B cell (primary cell): ENCODE measurements at regions not wholly inside any gene's neighbourhood (a gene's known extent, or its start where the extent isn't known, plus 50 kb on each side); places are given as distances from the start of the nearest gene placed in this dataset.

ENCODE experiments used
- ATAC-seq: fragments of 200-7000 bp; cut with Tn5 transposase; one replicate; pipeline ENCODE4 v1.10.0; 2021; ENCODE audit warnings: low read depth, mild to moderate bottlenecking, moderate number of reproducible peaks, moderate library complexity
- CTCF ChIA-PET: fragments of 350-600 bp; sonication (Branson Sonifier 250); formaldehyde crosslinking; loops from one replicate; lab custom pipeline; 2021; ENCODE audit warnings: antibody characterized with exemption, inconsistent platforms; lab: Charles Lee
- POLR2A ChIA-PET: fragments of 350-600 bp; sonication (Branson Sonifier 250); formaldehyde crosslinking; loops from one replicate; lab custom pipeline; 2021; ENCODE audit warnings: antibody characterized with exemption; lab: Charles Lee
- DNase-seq: peaks from one replicate; pipeline ENCODE4 v3.0.0; 2013
- H2AFZ ChIP-seq: 2 replicates; pipeline ENCODE4 v1.6.1; 2012; ENCODE audit warnings: mild to moderate bottlenecking, low read depth, low read length; ENCODE audit not compliant: insufficient read depth, poor library complexity, severe bottlenecking
- H3K27ac ChIP-seq, 2 donors: 1 replicate in 1 of 2; 2 replicates in 1 of 2; pipeline ENCODE4 v1.5.1; 2012 to 2013; ENCODE audit warnings: low read length in 2 of 2, mild to moderate bottlenecking in 2 of 2, moderate library complexity in 1 of 2
- H3K27me3 ChIP-seq, 4 experiments: fragments of 200-600 bp in 1 of 4; sonication (generic) in 1 of 4; replicated peaks in 1 of 4; 1 replicate in 2 of 4; 2 replicates in 2 of 4; pipeline versions ENCODE4 v1.6.1 to v1.7.0; 2013 to 2016; ENCODE audit warnings: low read length in 3 of 4, mild to moderate bottlenecking in 2 of 4, mixed read lengths in 1 of 4, moderate library complexity in 1 of 4; ENCODE audit not compliant: insufficient read depth in 4 of 4, control insufficient read depth in 3 of 4; ENCODE audit errors: control extremely low read depth in 1 of 4
- H3K36me3 ChIP-seq, 2 experiments: replicated peaks in 1 of 2; 1 replicate in 1 of 2; 2 replicates in 1 of 2; pipeline versions ENCODE4 v1.6.1 to v1.7.1; 2013; ENCODE audit warnings: low read length in 1 of 2; ENCODE audit not compliant: insufficient read depth in 2 of 2, control insufficient read depth in 1 of 2; ENCODE audit errors: control extremely low read depth in 1 of 2, extremely low read depth in 1 of 2
- H3K4me1 ChIP-seq, 2 donors: fragments of 200-600 bp in 1 of 2; sonication (generic) in 1 of 2; 1 replicate in 1 of 2; 2 replicates in 1 of 2; pipeline versions ENCODE4 v1.5.1 to v1.6.1; 2013 to 2017; ENCODE audit warnings: low read length in 2 of 2; ENCODE audit not compliant: control insufficient read depth in 2 of 2, insufficient read depth in 2 of 2
- H3K4me2 ChIP-seq: replicated peaks from 2 replicates; pipeline ENCODE3; 2012; ENCODE audit warnings: mild to moderate bottlenecking, low read depth, low read length; ENCODE audit not compliant: poor library complexity, severe bottlenecking
- H3K4me3 ChIP-seq, 5 experiments: fragments of 200-600 bp in 1 of 5; sonication (generic) in 1 of 5; 1 replicate in 3 of 5; 2 replicates in 2 of 5; pipeline versions ENCODE4 v1.5.1 to v1.7.0; 2011 to 2016; ENCODE audit warnings: low read length in 4 of 5, mild to moderate bottlenecking in 4 of 5, low read depth in 2 of 5, control low read depth in 1 of 5, moderate library complexity in 1 of 5; ENCODE audit not compliant: insufficient read depth in 1 of 5; ENCODE audit errors: control extremely low read depth in 1 of 5, extremely low read depth in 1 of 5
- H3K79me2 ChIP-seq: fragments of 200-600 bp; sonication (generic); one replicate; pipeline ENCODE4 v1.6.0; 2016; ENCODE audit warnings: low read length; ENCODE audit not compliant: control insufficient read depth, insufficient read depth
- H3K9ac ChIP-seq: fragments of 200-600 bp; sonication (generic); 2 replicates; pipeline ENCODE4 v1.6.1; 2017; ENCODE audit warnings: mild to moderate bottlenecking, low read length, moderate library complexity
- H3K9me3 ChIP-seq, 3 donors: one replicate each; pipeline versions ENCODE4 v1.6.1 to v1.7.1; 2013; ENCODE audit warnings: low read length in 2 of 3; ENCODE audit not compliant: control insufficient read depth in 2 of 3, insufficient read depth in 1 of 3; ENCODE audit errors: control extremely low read depth in 1 of 3
- H4K20me1 ChIP-seq: 2 replicates; pipeline ENCODE4 v1.6.0; 2012; ENCODE audit warnings: mild to moderate bottlenecking, low read length; ENCODE audit not compliant: insufficient read depth, control insufficient read depth, poor library complexity, severe bottlenecking
- H3K27ac Mint-ChIP-seq: one replicate; pipeline ENCODE4 v1.8.0; 2021; ENCODE audit warnings: mixed read lengths
- H3K27me3 Mint-ChIP-seq: one replicate; pipeline ENCODE4 v1.8.0; 2021; ENCODE audit warnings: mixed read lengths
- H3K4me1 Mint-ChIP-seq: one replicate; pipeline ENCODE4 v1.8.0; 2021; ENCODE audit warnings: mixed read lengths
- H3K4me3 Mint-ChIP-seq: one replicate; pipeline ENCODE4 v1.8.0; 2021; ENCODE audit warnings: mixed read lengths
- H3K9me3 Mint-ChIP-seq: one replicate; pipeline ENCODE4 v1.8.0; 2022; ENCODE audit warnings: mixed read lengths; ENCODE audit not compliant: insufficient read depth
- CTCF ChIP-seq: fragments of 200-600 bp; IDR thresholded peaks from one replicate; pipeline ENCODE4 v1.8.0; 2022; ENCODE audit warnings: antibody characterized with exemption, mild to moderate bottlenecking
- EZH2 ChIP-seq: IDR thresholded peaks from 2 replicates; pipeline ENCODE4 v1.6.1; 2012; ENCODE audit warnings: borderline replicate concordance, low read depth, mild to moderate bottlenecking, moderate library complexity, low read length; ENCODE audit not compliant: insufficient read depth, poor library complexity, severe bottlenecking
- WGBS: methylation state at CpG from one replicate; pipeline ENCODE4 v1.1.5; 2013; ENCODE audit warnings: missing lambda C conversion rate; ENCODE audit not compliant: insufficient coverage; 5-methylcytosine and 5-hydroxymethylcytosine counted together
- intact Hi-C: fragments of 100-400 bp; cut with micrococcal nuclease; formaldehyde crosslinking; loops from one replicate; pipeline ENCODE4 v1.10.0; 2022

GRCh38 chr9:22529426-22530199 lies 83.0 kb downstream of the DMRTA1 start:
- H3K4me1 ChIP-seq = no peaks in the 10 kb centered on the region
- no peaks in the 10 kb centered on the region for H3K27me3 ChIP-seq
- H3K4me3 ChIP-seq = no peak overlapping the region
- Mint-ChIP-seq H3K4me1 (no peaks in the 10 kb centered on the region), H3K27ac (no peak overlapping the region), H3K27me3 (no peaks in the 10 kb centered on the region), H3K9me3 (no peaks in the 10 kb centered on the region), H3K4me3 (no peak overlapping the region)
- intact Hi-C loops = no loop called here
- no peaks in the 10 kb centered on the region for H3K36me3 ChIP-seq
- H3K79me2 ChIP-seq = no peaks in the 10 kb centered on the region
- ATAC-seq (no peak), DNase-seq (no peak)
- no peak overlapping the region for H3K27ac ChIP-seq
- WGBS = 79% methylated on average over 2 of the region's 6 CpGs
- CTCF ChIA-PET = no interaction called here
- H4K20me1 ChIP-seq = no peaks in the 10 kb centered on the region
- no peaks in the 10 kb centered on the region for H3K9me3 ChIP-seq
- H3K9ac ChIP-seq = no peak overlapping the region
- TF ChIP-seq CTCF (no peak), EZH2 (no peak)
- no peak overlapping the region for H3K4me2 ChIP-seq
- no peak overlapping the region for H2AFZ ChIP-seq
- POLR2A ChIA-PET = no interaction called here

GRCh38 chr9:22535780-22536179 lies 89.2 kb downstream of the DMRTA1 start:
- no peak overlapping the region for H3K27ac Mint-ChIP-seq
- H3K9ac ChIP-seq = no peak overlapping the region
- no peak for TF ChIP-seq EZH2
- no peak for TF ChIP-seq CTCF

More at GRCh38 chr9:22535780-22536179, 89.2 kb downstream of the DMRTA1 start:
- no peaks in the 10 kb centered on the region for H3K36me3 ChIP-seq
- intact Hi-C loops = no loop called here
- no peaks in the 10 kb centered on the region for H3K9me3 ChIP-seq
- DNase-seq = no peak
- no peak overlapping the region for H2AFZ ChIP-seq
- no peaks in the 10 kb centered on the region for H4K20me1 ChIP-seq
- ATAC-seq = no peak
- H3K27me3 Mint-ChIP-seq = no peaks in the 10 kb centered on the region
- no peaks in the 10 kb centered on the region for H3K4me1 ChIP-seq
- no peak overlapping the region for H3K4me3 Mint-ChIP-seq
- ChIA-PET POLR2A (no interaction called here), CTCF (interaction anchor here (1.4 kb wide), 1 partner anchor 11 kb away, joined by 3 read pairs; no protein-coding TSS in a partner anchor)
- no peaks in the 10 kb centered on the region for H3K9me3 Mint-ChIP-seq
- no peaks in the 10 kb centered on the region for H3K79me2 ChIP-seq
- H3K27ac ChIP-seq = no peak overlapping the region
- H3K4me2 ChIP-seq = no peak overlapping the region
- H3K4me3 ChIP-seq = no peak overlapping the region
- H3K4me1 Mint-ChIP-seq = no peaks in the 10 kb centered on the region
- no peaks in the 10 kb centered on the region for H3K27me3 ChIP-seq
